Mesenchymal stem cell (in vitro differentiated cells and primary cell): ENCODE measurements at regions not wholly inside any gene's neighbourhood (a gene's known extent, or its start where the extent isn't known, plus 50 kb on each side); places are given as distances from the start of the nearest gene placed in this dataset.

Experiments
- DNase-seq: peaks from one replicate; pipeline ENCODE4 v3.0.0-alpha.2; 2013
- H2AFZ ChIP-seq: one replicate; pipeline ENCODE4 v1.6.1; 2013; ENCODE audit warnings: low read depth, mild to moderate bottlenecking, control low read depth, inconsistent platforms, low read length, moderate library complexity
- H2AK5ac ChIP-seq: 2 replicates; pipeline ENCODE4 v1.6.1; 2013; ENCODE audit warnings: low read length, moderate library complexity, mild to moderate bottlenecking, inconsistent platforms; ENCODE audit not compliant: severe bottlenecking
- H2BK120ac ChIP-seq: one replicate; pipeline ENCODE4 v1.6.1; 2013; ENCODE audit warnings: low read depth, mild to moderate bottlenecking, inconsistent platforms, low read length, moderate library complexity
- H2BK12ac ChIP-seq, 2 experiments: one replicate each; pipeline ENCODE4 v1.6.1; 2013; ENCODE audit warnings: inconsistent platforms in 2 of 2, low read length in 2 of 2, mild to moderate bottlenecking in 2 of 2, moderate library complexity in 2 of 2, control low read depth in 1 of 2
- H2BK15ac ChIP-seq: one replicate; pipeline ENCODE4 v1.6.1; 2013; ENCODE audit warnings: mild to moderate bottlenecking, low read depth, inconsistent platforms; ENCODE audit not compliant: poor library complexity, severe bottlenecking
- H2BK5ac ChIP-seq: 2 replicates; pipeline ENCODE4 v1.6.1; 2013; ENCODE audit warnings: low read depth, mild to moderate bottlenecking, low read length, control low read depth, inconsistent platforms; ENCODE audit not compliant: poor library complexity, severe bottlenecking
- H3K14ac ChIP-seq, 2 experiments: one replicate each; pipeline ENCODE4 v1.6.1; 2013; ENCODE audit warnings: inconsistent platforms in 2 of 2, low read length in 2 of 2, control low read depth in 1 of 2, mild to moderate bottlenecking in 1 of 2, moderate library complexity in 1 of 2
- H3K18ac ChIP-seq, 2 experiments: one replicate each; pipeline ENCODE4 v1.6.1; 2013; ENCODE audit warnings: inconsistent platforms in 2 of 2, low read length in 2 of 2, control low read depth in 1 of 2, low read depth in 1 of 2, mild to moderate bottlenecking in 1 of 2
- H3K23ac ChIP-seq, 2 experiments: one replicate each; pipeline ENCODE4 v1.6.1; 2013; ENCODE audit warnings: inconsistent platforms in 2 of 2, low read length in 2 of 2, mild to moderate bottlenecking in 2 of 2, moderate library complexity in 2 of 2, control low read depth in 1 of 2
- H3K27ac ChIP-seq: 2 replicates; pipeline ENCODE4 v1.5.1; 2013; ENCODE audit warnings: mild to moderate bottlenecking, moderate library complexity, low read length, control low read depth, inconsistent platforms; ENCODE audit not compliant: poor library complexity, severe bottlenecking
- H3K27me3 ChIP-seq, 2 experiments: 2 replicates each; pipeline versions ENCODE4 v1.6.1 to v1.7.0; 2013; ENCODE audit warnings: low read length in 2 of 2, mild to moderate bottlenecking in 2 of 2, moderate library complexity in 2 of 2, control low read depth in 1 of 2, inconsistent platforms in 1 of 2; ENCODE audit not compliant: control insufficient read depth in 1 of 2, insufficient read depth in 1 of 2
- H3K36me3 ChIP-seq, 2 experiments: 2 replicates each; pipeline versions ENCODE4 v1.6.1 to v1.7.0; 2013; ENCODE audit warnings: low read length in 2 of 2, control low read depth in 1 of 2, inconsistent platforms in 1 of 2, low read depth in 1 of 2, mild to moderate bottlenecking in 1 of 2; ENCODE audit not compliant: insufficient read depth in 2 of 2, control insufficient read depth in 1 of 2
- H3K4ac ChIP-seq, 2 experiments: one replicate each; pipeline ENCODE4 v1.6.1; 2013; ENCODE audit warnings: inconsistent platforms in 2 of 2, low read length in 2 of 2, mild to moderate bottlenecking in 2 of 2, moderate library complexity in 2 of 2, control low read depth in 1 of 2, low read depth in 1 of 2
- H3K4me1 ChIP-seq: 2 replicates; pipeline ENCODE4 v1.6.1; 2013; ENCODE audit warnings: low read depth, low read length, control low read depth; ENCODE audit not compliant: control insufficient read depth, insufficient read depth
- H3K4me2 ChIP-seq: 2 replicates; pipeline ENCODE4 v1.6.1; 2013; ENCODE audit warnings: low read length, mild to moderate bottlenecking, inconsistent platforms; ENCODE audit not compliant: poor library complexity, severe bottlenecking
- H3K4me3 ChIP-seq, 2 experiments: 2 replicates each; pipeline versions ENCODE4 v1.5.1 to v1.7.0; 2013; ENCODE audit warnings: low read length in 2 of 2, mild to moderate bottlenecking in 2 of 2, control low read depth in 1 of 2, low read depth in 1 of 2; ENCODE audit not compliant: insufficient read depth in 1 of 2
- H3K79me1 ChIP-seq: replicated peaks from 2 replicates; pipeline ENCODE4 v1.6.1; 2013; ENCODE audit warnings: mild to moderate bottlenecking, control low read depth, low read length, inconsistent platforms; ENCODE audit not compliant: poor library complexity, severe bottlenecking
- H3K9ac ChIP-seq: 2 replicates; pipeline ENCODE4 v1.7.0; 2013; ENCODE audit warnings: mild to moderate bottlenecking, low read length, moderate library complexity
- H3K9me3 ChIP-seq: 2 replicates; pipeline ENCODE4 v1.7.0; 2013; ENCODE audit warnings: mild to moderate bottlenecking, low read length; ENCODE audit not compliant: control insufficient read depth
- H4K8ac ChIP-seq: one replicate; pipeline ENCODE4 v1.6.1; 2013; ENCODE audit warnings: inconsistent platforms, mild to moderate bottlenecking, low read length, moderate library complexity
- H4K91ac ChIP-seq: one replicate; pipeline ENCODE4 v1.6.1; 2013; ENCODE audit warnings: mild to moderate bottlenecking, low read length, inconsistent platforms
- WGBS: methylation state at CpG from one replicate; pipeline ENCODE4 v1.1.7; 2013; ENCODE audit warnings: mixed read lengths; 5-methylcytosine and 5-hydroxymethylcytosine counted together

DNA sequence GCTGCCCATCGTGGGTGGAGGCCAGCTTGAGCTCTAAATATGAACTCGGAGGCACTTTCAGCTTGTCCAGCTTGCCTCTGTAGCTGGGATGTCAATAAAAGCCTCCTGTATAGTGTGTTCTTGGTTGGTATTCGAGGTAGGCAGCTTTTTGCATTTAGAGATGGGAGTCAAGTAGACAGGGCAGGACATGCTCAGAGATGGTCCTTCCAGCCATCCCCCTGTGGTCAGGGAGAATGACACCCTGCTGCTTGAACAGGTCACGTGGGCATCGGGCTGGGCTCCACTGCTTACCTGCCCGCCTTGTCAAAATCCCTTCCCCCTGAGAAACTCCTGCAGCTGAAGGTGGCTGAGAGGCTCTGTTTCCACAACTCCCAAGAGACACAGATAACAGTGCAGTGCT lies 302.5 kb downstream of the ZNF536 start:
- H3K27ac ChIP-seq, result no peak overlapping the region
- H3K4ac ChIP-seq, result no peak overlapping the region
- no peak overlapping the region for H2AK5ac ChIP-seq
- no peak overlapping the region for H3K18ac ChIP-seq
- H2BK120ac ChIP-seq, result no peak overlapping the region
- no peak overlapping the region for H2BK12ac ChIP-seq
- H3K9me3 ChIP-seq, result no peaks in the 10 kb centered on the region
- no peak overlapping the region for H3K4me2 ChIP-seq
- no peak overlapping the region for H3K23ac ChIP-seq
- no peak overlapping the region for H3K4me3 ChIP-seq
- H2AFZ ChIP-seq, result no peak overlapping the region
- H4K8ac ChIP-seq, result no peak overlapping the region
- H3K27me3 ChIP-seq, result peaks cover 7 to 81% of the 10 kb centered on the region in 2 experiments
- no peak overlapping the region for H4K91ac ChIP-seq
- DNase-seq, result no peak
- H2BK15ac ChIP-seq, result no peak overlapping the region
- no peaks in the 10 kb centered on the region for H3K36me3 ChIP-seq
- no peak overlapping the region for H2BK5ac ChIP-seq
- WGBS, result 71% methylated on average over 6 of the region's 6 CpGs
- H3K79me1 ChIP-seq, result no peaks in the 10 kb centered on the region
- H3K9ac ChIP-seq, result no peak overlapping the region
- H3K14ac ChIP-seq, result no peak overlapping the region
- no peaks in the 10 kb centered on the region for H3K4me1 ChIP-seq

DNA sequence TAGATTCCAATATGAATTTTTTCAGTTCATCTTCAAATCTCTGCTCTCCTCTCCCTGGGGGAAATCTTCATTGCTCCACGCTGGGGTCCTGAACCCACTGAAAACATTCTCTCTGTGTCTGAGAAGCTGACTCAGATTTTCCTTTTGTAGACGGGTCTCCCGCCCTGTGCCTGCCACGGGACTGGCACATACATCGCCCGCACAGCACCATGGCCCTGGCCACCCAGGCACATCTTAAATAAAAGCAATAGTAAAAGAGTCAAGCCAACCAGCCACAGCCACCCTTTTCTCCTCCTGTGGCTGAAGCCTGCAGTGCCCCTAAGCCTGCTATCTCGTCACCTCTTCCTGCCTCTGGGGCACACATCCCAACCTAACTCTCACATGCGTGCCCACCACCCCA lies 301.2 kb downstream of the ZNF536 start:
- Histone ChIP-seq H3K4me1 (no peaks in the 10 kb centered on the region), H3K36me3 (no peaks in the 10 kb centered on the region), H2BK5ac (no peak overlapping the region), H2AFZ (no peak overlapping the region), H2BK12ac (no peak overlapping the region), H3K18ac (no peak overlapping the region), H3K27ac (no peak overlapping the region), H2AK5ac (no peak overlapping the region), H4K8ac (no peak overlapping the region), H4K91ac (no peak overlapping the region), H2BK15ac (no peak overlapping the region), H3K9me3 (no peaks in the 10 kb centered on the region), H3K4me3 (no peak overlapping the region), H2BK120ac (no peak overlapping the region), H3K9ac (no peak overlapping the region), H3K27me3 (peaks cover 10 to 90% of the 10 kb centered on the region in 2 experiments), H3K4ac (no peak overlapping the region), H3K79me1 (no peaks in the 10 kb centered on the region), H3K23ac (no peak overlapping the region), H3K4me2 (no peak overlapping the region), H3K14ac (no peak overlapping the region)
- WGBS, result 85% methylated on average over 8 of the region's 8 CpGs
- DNase-seq, result no peak

DNA sequence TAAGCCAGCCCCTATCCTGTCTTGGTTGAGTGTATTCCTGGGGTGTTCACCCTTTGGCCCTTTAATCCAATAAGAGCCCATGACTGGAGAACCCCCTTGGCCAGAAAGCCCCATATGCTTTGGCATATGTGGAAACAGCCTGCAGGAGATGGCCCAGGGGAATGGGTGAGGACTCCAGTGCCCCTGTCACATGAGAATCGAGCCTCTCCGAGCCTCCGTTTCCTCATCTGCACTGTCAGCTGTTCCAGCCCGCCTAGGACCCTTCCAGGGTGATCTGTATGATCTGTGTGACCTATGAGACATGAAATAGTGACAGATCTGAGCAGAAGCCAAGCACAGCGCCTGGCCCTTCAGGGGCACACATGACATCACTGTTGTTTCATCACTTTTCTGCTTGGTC lies 300.7 kb downstream of the ZNF536 start:
- Histone ChIP-seq H3K18ac (no peak overlapping the region), H3K9me3 (no peaks in the 10 kb centered on the region), H2BK12ac (no peak overlapping the region), H4K91ac (no peak overlapping the region), H3K27me3 (peaks cover 8 to 93% of the 10 kb centered on the region in 2 experiments), H2BK120ac (no peak overlapping the region), H3K23ac (no peak overlapping the region), H2AFZ (no peak overlapping the region), H3K9ac (no peak overlapping the region), H3K14ac (no peak overlapping the region), H2BK15ac (no peak overlapping the region), H3K79me1 (no peaks in the 10 kb centered on the region), H3K4ac (no peak overlapping the region), H3K27ac (no peak overlapping the region), H3K4me1 (no peaks in the 10 kb centered on the region), H3K36me3 (no peaks in the 10 kb centered on the region), H2AK5ac (no peak overlapping the region), H3K4me2 (no peak overlapping the region), H2BK5ac (no peak overlapping the region), H3K4me3 (no peak overlapping the region), H4K8ac (no peak overlapping the region)
- no peak for DNase-seq
- 80% methylated on average over 5 of the region's 5 CpGs for WGBS

DNA sequence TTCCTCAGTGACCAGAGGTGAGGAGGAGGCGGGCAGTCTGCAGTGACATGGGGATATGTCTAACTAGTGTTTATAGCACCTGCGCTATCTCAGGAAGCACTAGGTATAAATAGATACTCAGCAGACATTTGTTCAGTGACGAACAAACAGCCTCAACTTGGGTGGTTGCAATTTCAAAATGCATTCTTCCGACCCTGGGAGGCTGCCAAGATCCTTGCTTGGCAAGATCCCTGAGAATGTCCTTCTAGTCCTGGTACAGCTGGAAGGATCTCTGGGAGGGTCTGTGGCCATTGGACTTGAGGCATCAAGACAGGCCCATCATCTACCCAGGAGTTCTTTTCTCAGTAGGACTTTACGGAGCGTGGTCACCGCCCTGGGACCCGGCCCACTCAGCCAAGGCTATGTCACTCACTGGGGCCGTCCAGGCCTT lies 299.5 kb downstream of the ZNF536 start:
- no peak overlapping the region for H4K8ac ChIP-seq
- H3K14ac ChIP-seq, result no peak overlapping the region
- H3K4ac ChIP-seq, result no peak overlapping the region
- H3K27ac ChIP-seq, result no peak overlapping the region
- WGBS, result 87% methylated on average over 9 of the region's 9 CpGs
- no peak overlapping the region for H4K91ac ChIP-seq
- H2BK12ac ChIP-seq, result no peak overlapping the region
- DNase-seq, result no peak
- peaks cover 8 to 85% of the 10 kb centered on the region in 2 experiments for H3K27me3 ChIP-seq
- H3K79me1 ChIP-seq, result no peaks in the 10 kb centered on the region
- H3K4me2 ChIP-seq, result no peak overlapping the region
- H3K9me3 ChIP-seq, result no peaks in the 10 kb centered on the region
- H2BK120ac ChIP-seq, result no peak overlapping the region
- H2BK15ac ChIP-seq, result no peak overlapping the region
- no peaks in the 10 kb centered on the region for H3K36me3 ChIP-seq
- H2AFZ ChIP-seq, result no peak overlapping the region
- H2AK5ac ChIP-seq, result no peak overlapping the region
- no peak overlapping the region for H3K23ac ChIP-seq
- H3K4me3 ChIP-seq, result no peak overlapping the region
- H3K4me1 ChIP-seq, result no peaks in the 10 kb centered on the region
- no peak overlapping the region for H2BK5ac ChIP-seq
- no peak overlapping the region for H3K9ac ChIP-seq
- H3K18ac ChIP-seq, result no peak overlapping the region
